NCI-H2107 treated with DMSO at 0.1 percent for 48 hours (cell line): ENCODE measurements at regions not wholly inside any gene's neighbourhood (a gene's known extent, or its start where the extent isn't known, plus 50 kb on each side); places are given as distances from the start of the nearest gene placed in this dataset.
"Not testable (repeated sequence)": the region's sequence is repeated elsewhere in the genome, so short reads cannot be mapped to it uniquely, and the experiment has no call there.

Experiments
- DNase-seq: peaks from one replicate; lab custom pipeline; 2025; ENCODE audit not compliant: unreplicated experiment; lab: John Stamatoyannopoulos, UW

DNA sequence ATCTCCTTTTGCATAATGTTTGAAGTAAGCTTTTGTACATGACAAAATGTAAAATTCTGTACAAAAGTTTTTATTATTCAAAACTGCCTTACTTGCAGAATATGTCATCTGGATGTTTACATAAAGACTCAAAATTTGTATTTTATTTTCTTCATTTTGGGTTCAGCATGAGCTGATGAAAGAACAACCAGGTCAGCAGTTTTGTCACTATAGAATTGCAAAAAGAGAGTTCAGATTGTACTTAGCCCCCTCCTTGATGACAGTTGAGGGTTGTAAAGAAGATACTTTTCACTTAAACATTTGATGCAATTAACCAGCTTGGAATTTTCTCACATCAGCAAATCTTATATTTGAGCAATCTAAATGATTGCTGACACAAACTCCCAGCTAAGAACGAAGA is 669.3 kb downstream of the PLA2G4A start:
- no peak for DNase-seq

DNA sequence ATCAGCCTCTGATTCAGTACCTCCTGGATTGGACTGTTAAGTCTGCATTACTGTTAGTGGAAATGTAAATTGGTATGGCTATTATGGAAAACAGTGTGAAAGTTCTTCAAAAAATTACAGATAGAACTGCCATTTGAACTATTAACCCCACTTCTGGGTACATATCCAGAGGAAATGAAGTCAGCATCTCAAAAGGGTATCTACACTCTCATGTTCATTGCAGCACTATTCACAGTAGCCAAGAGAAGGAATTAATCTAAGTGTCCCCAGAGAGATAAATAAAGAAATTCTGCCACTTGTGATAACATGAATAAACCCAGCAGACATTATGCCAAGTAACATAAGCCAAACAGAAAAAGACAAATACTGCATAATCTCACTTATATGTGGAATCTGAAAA is 676.0 kb downstream of the PLA2G4A start:
- no peak for DNase-seq

DNA sequence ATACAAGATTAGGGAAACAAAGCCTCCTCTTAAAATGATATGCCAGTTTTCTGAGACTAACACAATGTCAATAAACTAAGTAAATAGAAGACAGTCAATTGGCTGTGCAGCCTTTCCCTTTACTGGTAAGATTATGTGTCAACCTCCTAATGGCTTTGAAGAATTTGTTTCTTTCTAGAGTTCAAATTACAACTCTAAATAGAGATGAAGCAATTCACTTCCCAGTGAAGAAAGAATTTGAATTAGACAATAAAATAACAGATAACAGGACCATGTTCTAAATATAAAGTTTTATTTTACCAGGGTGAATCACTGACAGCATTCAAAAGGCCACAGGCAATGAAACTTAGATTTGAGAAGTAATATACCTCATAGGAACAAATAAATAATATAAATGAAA is 680.3 kb downstream of the PLA2G4A start:
- DNase-seq = peak; percentile 90

DNA sequence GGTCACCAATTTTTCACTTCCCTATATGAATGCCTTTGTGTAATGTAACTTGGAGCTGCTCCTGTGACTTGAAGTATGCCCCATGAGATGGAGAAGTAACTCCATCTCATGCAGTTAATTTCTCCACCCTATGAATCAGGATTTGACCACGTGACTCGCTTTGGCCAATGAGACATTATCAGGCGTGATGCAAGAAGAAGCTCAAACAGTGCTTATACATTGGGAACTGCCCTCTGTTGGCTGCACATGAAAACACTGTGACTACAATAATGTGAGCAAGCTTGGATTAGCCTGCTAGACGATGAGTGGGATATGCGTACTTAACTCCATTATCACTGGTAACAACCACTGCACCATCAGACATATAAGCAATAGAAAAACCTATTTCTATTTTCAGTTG is 684.4 kb downstream of the PLA2G4A start:
- no peak for DNase-seq

DNA sequence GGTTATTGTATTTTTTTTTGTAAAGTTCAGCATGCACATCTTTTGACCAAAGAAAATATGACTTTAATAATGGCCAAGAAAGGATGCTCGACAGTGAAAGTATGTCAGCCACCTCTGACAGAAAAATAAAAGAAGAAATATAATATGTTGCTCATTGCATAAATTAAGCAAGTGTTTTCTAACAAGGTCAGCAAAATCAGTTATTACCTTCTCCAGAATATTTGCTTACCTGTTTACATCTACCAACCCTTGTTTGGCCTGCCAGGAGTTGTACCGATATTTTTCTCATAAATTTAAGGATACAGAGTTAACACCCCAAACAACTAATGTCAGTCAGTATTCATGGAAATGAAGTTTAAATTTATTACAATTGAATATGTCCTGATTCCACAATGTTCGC is 685.4 kb downstream of the PLA2G4A start:
- DNase-seq = no peak

DNA sequence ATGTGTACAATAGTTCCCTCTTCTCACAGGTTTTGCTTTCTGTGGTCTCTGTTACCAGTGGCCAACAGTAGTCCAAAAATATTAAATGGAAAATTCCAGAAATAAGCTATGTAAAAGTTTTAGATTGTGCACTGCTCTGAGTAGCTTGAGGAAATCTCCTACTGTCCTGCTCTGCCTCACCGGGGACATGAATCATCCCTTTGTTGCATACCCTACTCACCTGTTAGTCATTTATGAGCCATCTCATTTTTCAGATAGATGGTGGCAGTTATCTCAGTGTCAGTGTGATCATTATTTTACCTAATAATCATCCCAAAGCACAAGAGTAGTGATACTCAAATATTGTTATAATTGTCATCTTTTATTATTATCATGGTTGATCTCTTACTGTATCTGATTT is 688.1 kb downstream of the PLA2G4A start:
- no peak for DNase-seq

DNA sequence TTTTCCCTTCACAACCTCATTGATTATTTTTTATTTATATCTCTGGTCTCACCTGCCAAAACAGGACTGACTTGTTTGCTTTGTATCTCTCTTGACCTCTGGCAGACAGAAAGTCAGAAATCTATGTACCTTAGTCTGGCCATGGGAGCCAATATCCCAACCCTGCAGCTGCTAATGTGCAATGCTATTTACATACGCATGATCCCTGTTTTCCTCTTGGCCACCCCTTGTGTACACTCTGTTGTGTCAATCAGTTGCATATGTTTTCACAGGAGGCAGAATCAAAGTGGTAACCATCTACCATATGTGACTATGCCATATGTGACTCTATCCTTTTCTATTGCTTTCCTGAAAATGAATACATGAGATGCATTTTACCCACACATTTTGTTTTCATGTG is 688.8 kb downstream of the PLA2G4A start:
- no peak for DNase-seq

DNA sequence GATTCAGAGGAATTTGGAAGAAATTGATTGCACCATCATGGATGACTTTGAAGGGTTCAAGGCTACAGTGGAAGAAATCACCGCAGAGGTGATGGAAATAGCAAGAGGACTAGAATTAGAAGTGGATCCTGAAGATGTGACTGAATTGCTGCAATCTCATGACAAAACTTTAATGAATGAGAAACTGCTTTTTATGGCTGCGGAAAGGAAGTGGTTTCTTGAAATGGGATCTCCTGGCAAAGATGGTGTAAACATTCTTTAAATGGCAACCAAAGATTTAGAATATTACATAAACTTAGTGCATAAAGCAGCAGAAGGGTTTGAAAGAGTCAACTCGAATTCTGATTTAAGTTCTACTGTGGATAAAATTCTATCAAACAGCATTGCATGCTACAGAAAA is 698.6 kb downstream of the PLA2G4A start:
- DNase-seq = no peak

DNA sequence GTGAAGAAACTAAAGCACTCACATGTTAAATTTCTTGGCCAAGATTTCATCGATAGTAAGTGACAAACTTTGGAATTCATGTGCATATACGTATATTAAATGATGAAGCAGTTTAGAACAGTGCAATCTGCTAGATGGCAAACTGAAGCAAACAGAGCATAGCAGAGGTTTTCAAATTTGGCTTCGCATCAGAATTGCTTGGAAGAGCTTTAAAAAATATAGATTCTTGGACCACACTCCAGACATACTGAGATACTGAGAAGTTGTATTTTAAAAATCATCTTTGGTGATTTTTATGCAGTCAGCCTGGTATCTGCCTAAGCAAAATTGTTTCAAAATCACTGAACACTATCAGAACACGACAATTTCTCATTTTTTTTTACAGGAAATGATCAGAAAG is 709.2 kb downstream of the PLA2G4A start:
- no peak for DNase-seq

DNA sequence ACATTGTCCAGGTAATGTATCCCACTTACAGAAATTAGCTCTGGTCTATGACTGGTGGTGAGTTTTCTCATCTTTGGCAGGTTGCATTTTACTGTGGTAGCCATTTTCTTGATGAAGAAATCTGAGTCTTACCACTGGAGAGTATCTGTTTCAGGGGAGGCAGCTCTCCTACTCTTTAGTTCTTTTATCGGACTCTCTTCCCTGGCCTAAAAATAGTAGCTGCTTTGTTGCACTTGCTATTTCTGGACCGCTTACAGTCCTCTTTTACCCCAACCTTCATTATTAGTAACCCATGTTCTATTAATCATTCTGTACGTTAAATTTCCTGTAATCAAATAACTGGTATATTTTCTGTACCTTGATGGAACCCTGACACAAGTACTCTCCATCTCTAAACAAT is 720.8 kb downstream of the PLA2G4A start:
- no peak for DNase-seq

DNA sequence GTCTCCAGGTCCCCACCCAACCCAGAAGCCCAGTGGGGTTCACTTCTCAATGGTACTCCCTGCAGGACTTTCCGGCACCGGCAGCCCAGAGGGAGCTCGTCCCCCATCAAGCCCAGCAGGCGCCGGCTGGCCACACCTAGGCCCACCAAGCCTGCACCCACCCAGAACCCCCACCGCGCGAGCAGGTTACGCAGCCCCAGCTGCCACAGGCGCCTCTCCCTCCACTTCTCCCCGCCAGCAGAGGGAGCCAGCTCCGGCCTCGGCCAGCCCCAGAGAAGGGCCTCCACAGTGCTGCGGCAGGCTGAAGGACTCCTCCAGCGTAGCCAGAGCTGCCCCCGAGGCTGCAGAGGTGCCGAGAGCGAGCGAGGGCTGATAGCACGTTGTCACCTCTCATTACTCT is 722.3 kb downstream of the PLA2G4A start:
- no peak for DNase-seq

DNA sequence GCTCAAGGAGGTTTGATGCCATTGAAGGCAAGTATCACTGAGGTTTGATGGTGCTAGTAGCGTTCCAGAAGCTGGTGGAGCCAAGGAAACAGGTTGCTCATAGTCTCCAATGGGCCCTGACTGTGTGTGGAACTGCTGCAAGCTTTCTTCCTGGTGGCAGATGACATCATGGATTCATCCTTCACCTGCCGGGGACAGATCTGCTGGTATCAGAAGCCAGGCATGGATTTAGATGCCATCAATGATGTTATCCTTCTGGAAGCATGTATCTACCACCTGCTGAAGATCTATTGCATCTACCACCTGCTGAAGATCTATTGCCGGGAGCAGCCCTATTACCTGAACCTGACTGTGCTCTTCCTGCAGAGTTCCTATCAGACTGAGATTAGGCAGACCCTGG is 734.4 kb downstream of the PLA2G4A start:
- DNase-seq = no peak

DNA sequence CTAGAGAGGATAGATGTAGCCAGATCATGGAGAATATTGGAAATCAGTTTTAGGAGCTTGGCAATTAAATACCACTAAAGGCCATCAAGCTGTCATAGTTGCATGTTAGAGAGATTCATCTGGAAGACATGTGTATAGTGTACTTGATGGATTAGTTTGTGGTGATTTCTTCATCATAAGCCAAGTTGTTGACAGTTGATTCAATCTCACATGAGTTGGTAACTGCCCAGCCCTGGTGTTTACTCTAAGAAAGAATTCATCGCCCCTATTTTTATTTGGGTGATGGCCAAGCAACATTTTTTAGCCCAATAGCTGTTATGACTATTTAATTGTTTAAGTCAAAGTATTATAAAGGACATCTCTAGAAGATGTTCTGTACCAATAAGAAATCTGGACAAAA is 737.6 kb downstream of the PLA2G4A start:
- DNase-seq = no peak

DNA sequence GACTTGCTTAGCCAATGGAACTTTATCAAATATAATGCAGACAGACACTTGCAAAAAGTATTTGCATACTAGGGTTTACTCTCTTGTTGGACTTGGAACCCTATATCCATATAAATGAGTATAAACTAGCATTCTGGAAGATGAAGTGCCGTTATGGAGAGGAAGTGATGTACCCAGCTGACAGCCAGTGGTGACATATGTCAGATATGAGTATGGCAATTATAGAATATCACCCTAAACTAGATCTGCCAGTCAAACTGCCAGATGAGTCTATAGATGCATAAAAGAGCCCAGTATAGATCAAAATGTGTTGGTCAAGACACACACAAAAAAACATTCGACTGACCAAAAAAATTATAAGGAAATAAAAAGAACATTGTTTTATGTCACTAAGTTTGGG is 739.3 kb downstream of the PLA2G4A start:
- DNase-seq = no peak

DNA sequence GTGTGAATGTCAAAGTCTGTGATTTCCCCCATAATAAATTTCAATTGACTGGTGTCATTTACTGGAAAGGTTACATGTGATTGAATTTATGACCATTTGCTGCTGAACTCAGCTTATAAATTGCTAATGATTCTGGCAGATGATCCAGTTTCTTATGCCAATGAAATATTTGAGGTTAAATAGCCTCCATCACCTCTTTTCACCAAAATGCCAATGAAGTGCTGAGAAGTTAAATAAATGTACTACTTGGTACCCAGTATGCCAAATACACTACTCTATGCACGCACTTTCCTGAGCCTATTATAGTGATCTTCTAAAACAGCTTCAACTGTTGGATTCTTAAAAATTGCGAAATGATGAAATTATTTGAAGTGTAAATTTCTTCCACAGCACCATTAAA is 741.4 kb downstream of the PLA2G4A start:
- no peak for DNase-seq

DNA sequence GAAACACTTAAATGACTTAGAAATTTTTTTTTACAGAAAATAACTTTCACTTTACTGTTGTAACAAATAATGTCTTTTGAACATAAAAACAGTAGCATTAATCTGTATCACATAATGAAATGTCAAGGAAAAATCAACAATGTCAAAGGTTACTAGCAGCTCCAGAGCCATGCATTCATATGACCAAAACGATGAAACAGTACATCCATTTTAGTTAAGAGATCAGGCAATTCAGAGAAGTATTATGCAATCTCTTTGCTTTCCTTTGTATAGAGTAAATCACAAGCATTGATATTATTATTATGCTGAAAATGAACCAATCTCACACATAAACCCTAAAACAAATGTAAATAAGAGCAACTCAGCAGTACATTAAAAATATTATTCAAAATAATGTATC is 748.9 kb downstream of the PLA2G4A start:
- DNase-seq = no peak

DNA sequence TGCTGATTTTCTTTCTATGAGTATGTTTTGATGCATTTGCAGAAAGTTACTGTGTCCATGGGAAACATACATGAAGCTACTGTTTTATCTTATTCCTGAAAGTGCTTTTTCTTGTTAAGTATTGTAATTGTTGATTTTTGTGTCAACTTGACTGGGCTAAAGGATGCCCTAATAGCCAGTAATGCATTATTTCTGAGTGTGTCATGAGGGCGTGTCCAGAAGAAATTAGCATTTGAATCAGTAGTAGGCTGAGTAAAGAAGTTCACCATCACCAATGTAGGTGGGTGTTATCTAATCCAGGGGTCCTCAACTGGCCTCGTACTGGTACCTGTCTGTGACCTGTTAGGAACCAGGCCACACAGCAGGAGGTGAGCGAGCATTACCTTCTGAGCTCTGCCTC is 760.2 kb downstream of the PLA2G4A start:
- DNase-seq = no peak

DNA sequence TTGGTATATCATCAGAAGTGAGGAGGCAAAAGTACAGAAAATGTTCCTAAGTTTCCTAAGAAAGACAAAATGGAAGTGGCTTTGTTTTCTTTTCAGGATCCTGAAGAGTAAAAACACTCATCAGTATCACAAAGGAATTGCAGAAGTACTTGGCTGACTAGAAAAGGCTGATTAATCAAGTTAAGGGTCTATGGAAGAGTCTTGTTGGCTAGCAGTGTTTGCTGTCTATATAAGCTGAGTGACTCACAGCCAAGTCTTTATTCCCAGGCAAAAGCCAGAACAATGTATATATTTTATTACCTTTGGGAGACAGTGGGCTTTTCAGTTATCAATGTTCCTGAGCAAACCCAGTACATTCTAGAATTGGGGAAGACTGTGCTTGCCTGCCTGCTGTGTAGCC is 777.0 kb downstream of the PLA2G4A start:
- no peak for DNase-seq

DNA sequence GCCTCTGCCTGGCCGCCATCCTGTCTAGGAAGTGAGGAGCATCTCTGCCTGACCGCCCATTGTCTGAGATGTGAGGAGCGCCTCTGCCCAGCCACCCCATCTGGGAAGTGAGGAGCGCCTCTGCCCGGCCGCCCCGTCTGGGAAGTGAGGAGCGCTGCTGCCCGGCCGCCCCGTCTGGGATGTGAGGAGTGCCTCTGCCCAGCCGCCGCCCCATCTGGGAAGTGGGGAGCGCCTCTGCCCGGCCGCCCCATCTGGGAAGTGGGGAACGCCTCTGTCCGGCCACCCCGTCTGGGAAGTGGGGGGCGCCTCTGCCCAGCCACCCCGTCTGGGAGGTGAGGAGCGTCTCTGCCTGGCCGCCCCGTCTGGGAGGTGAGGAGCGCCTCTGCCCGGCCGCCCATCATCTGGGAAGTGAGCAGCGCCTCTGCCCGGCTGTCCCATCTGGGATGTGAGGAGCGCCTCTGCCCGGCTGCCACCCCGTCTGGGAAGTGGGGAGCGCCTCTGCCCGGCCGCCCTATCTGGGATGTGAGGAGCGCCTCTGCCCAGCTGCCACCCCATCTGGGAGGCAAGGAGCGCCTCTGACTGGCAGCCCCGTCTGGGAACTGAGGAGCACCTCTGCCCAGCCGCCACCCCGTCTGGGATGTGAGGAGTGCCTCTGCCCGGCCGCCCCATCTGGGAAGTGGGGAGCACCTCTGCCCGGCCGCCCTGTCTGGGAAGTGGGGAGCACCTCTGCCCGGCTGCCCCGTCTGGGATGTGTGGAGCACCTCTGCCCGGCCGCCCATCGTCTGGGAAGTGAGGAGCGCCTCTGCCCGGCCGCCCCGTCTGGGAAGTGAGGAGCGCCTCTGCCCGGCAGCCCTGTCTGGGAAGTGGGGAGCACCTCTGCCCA is 787.3 kb downstream of the PLA2G4A start:
- not testable (repeated sequence) for DNase-seq

DNA sequence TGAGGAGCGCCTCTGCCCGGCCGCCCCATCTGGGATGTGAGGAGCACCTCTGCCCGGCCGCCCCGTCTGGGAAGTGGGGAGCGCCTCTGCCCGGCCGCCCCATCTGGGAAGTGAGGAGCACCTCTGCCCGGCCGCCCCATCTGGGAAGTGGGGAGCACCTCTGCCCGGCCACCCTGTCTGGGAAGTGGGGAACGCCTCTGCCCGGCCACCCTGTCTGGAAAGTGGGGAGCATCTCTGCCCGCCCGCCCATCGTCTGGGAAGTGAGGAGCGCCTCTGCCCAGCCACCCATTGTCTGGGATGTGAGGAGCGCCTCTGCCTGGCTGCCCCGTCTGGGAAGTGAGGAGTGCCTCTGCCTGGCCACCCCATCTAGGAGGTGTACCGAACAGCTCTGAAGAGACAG is 788.1 kb downstream of the PLA2G4A start:
- DNase-seq = not testable (repeated sequence)

DNA sequence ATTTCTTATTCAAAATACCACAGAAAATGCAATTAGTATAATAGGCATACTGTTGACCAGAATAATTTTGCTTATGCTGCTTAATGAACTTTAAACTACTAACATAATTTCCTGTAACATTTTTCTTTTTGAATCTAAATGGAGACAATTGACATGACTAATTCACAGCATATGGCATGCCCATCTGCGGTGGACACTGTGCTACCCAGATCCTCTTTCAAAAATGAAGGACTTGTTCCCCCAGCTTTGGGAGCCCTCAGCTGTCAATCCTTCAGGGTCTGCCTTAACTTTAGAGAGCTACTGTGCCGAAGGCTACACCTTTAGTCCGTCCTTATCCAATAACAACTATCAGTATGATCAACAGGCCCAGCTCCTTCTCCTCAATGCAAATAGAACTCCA is 789.0 kb downstream of the PLA2G4A start:
- DNase-seq = no peak

DNA sequence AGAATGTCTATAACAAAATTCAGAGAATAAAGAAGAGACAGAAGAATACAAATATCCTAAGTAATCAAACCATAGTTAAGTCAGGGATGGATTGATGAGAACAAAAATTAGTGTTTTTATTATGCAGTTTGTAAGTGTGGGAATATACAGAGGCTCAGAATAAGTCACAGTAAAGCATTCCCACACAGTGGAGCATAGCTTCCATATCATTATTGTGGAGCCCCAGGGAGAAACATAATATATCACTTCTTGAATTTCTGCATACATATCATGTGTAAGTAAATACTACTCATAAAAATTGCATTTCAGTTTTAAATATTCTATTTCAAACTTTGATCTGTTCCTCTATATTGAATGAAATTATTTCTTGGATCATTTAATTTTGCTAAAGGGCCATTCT is 790.4 kb downstream of the PLA2G4A start:
- no peak for DNase-seq

DNA sequence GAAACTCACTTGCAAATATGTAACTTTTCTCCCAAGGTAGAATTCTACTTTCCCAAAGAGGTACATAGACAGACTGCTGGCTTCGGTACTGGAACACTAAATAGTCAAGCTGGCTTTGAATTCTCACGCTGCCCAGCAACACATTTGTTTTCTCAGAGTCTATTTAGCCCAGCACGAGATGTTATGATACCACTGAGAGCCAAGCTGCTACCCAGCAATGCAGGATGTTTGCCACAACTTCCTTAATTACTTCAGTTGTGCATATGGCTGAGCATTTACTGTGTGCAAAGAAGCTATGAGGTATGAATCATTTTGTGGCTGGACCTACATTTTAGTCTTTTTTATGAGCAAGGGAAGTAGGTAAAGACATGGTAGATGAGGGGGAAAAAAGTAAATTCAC is 793.2 kb downstream of the PLA2G4A start:
- no peak for DNase-seq
